GM12873 (cell line): ENCODE measurements at regions not wholly inside any gene's neighbourhood (a gene's known extent, or its start where the extent isn't known, plus 50 kb on each side); places are given as distances from the start of the nearest gene placed in this dataset.
A peak's percentile ranks its signal among the peaks of the same experiment; 100 is the strongest.

Experiments
- CTCF ChIP-seq: IDR thresholded peaks from 2 replicates; pipeline ENCODE4 v1.5.1; 2012; ENCODE audit warnings: low read depth, mild to moderate bottlenecking, moderate library complexity, low read length, control low read depth; ENCODE audit not compliant: insufficient read depth; ENCODE audit errors: missing control alignments

- no peak for TF ChIP-seq CTCF
These were observed 1245.2 kb upstream of the CELF4 start for GRCh38 chr18:38810789-38811188.

DNA sequence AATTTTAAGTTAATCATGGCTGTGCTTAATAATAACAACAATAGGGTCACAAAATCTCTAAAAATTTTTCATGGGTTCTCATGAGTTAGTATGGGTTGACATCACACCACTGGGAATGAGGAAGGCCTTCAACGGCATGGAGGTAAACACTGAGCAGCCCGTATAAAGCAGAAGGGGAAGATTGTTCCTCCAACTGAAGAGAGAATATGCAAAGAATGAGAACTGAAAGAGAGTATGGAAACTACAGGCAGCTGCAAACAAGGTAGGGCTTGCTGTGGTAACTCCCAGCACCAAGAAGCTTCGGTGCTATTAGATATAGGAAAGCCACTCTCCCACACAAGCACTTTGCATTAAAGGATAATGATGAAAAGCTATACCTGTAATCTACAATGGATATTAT is 1242.3 kb upstream of the CELF4 start:
- no peak for TF ChIP-seq CTCF

DNA sequence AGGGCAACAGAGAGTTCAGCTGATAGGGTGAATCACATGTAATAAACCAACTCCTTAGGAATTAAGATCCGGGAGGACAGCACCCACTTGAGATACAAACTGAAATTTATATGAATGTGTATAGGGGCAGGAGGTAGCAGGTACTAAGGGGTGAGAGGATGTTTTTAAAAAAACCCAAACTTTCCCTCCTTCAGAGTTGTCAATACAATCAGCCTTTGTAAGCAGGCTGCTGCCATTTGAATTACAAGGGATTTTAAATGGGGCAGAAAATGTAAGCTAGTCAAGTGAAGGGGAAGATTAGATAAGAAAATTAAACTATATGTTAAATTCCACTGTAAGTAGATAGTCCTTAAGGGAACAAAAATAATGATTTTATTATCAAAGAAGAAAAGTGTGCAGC is 1239.7 kb upstream of the CELF4 start:
- TF ChIP-seq CTCF: no peak

DNA sequence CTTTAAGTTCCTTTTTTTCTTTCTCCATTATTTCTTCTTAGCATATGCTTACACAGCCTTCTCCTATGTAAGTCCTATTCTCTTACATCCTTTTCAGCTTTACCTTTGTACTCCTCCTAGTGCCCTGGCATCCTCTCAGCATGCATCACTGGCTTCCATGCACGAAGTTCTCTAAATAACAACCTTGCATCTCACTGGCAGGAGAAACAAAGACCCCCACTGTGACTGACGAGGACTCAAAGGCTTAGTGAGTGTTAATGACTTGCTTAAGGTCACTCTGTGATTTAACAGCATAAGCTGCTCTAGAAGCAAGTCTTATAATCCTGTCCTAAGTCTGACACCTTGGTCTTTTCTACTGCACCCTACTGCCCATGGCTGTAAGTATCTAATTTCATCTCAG is 1236.0 kb upstream of the CELF4 start:
- TF ChIP-seq CTCF: no peak

- no peak for TF ChIP-seq CTCF
These were observed 1231.2 kb upstream of the CELF4 start for GRCh38 chr18:38796762-38797161.

DNA sequence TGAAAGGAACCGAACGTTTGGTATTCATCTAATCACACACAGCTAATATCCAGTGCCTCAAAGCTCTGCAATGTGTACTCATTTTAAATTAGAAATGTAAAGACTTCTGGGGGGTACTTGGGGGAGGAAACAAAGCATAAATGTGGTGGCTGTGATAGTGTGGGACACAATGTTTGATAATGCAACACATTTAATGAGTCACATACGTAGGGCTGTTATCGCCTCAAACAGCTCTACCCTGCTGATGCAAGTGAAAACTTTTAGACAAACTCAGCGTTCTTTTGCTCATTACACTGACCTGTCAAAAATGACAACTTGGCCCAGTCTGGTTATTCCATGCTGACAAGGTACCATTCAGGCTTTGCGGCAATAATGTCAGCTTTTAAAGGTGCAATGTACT is 1227.1 kb upstream of the CELF4 start:
- no peak for TF ChIP-seq CTCF

GRCh38 chr18:38790786-38791185 is 1225.2 kb upstream of the CELF4 start:
- no peak for TF ChIP-seq CTCF

GRCh38 chr18:38790303-38790702 is 1224.7 kb upstream of the CELF4 start:
- peak; percentile 40 for TF ChIP-seq CTCF
